WTC11 (cell line): ENCODE measurements at regions not wholly inside any gene's neighbourhood (a gene's known extent, or its start where the extent isn't known, plus 50 kb on each side); places are given as distances from the start of the nearest gene placed in this dataset.

Experiments used
- ATAC-seq: fragments of 200-7000 bp; cut with Tn5 transposase; 2 replicates; pipeline ENCODE4 v1.10.0; 2021; ENCODE audit warnings: mild to moderate bottlenecking, moderate library complexity
- CTCF ChIA-PET: fragments of 300-600 bp; sonication (Branson Sonifier 250); formaldehyde crosslinking; loops from one replicate; lab custom pipeline; 2021; ENCODE audit warnings: antibody characterized with exemption; lab: Charles Lee
- POLR2A ChIA-PET: fragments of 350-600 bp; sonication (Branson Sonifier 250); formaldehyde crosslinking; loops from one replicate; lab custom pipeline; 2021; ENCODE audit warnings: antibody characterized with exemption; lab: Charles Lee
- DNase-seq: peaks from one replicate; pipeline ENCODE4 v3.0.0; 2021; ENCODE audit warnings: low spot score
- H3K27ac Mint-ChIP-seq: 2 replicates; pipeline ENCODE4 v1.8.0; 2021; ENCODE audit warnings: mixed read lengths
- H3K27me3 Mint-ChIP-seq: 2 replicates; pipeline ENCODE4 v1.8.0; 2021; ENCODE audit warnings: low read depth, mild to moderate bottlenecking, moderate library complexity, mixed read lengths
- H3K36me3 Mint-ChIP-seq: 2 replicates; pipeline ENCODE4 v1.8.0; 2021; ENCODE audit warnings: mixed read lengths
- H3K4me1 Mint-ChIP-seq: 2 replicates; pipeline ENCODE4 v1.8.0; 2022; ENCODE audit warnings: mixed read lengths
- H3K4me3 Mint-ChIP-seq: 2 replicates; pipeline ENCODE4 v1.8.0; 2021; ENCODE audit warnings: mild to moderate bottlenecking, moderate library complexity, mixed read lengths
- H3K9me3 Mint-ChIP-seq: 2 replicates; pipeline ENCODE4 v1.8.0; 2021; ENCODE audit warnings: mixed read lengths
- ARID4B ChIP-seq: sonication (generic); formaldehyde crosslinking; IDR thresholded peaks from 2 replicates; pipeline ENCODE4 v1.8.0; 2023; ENCODE audit warnings: missing genetic modification reagents, mild to moderate bottlenecking, borderline replicate concordance
- CREB1 ChIP-seq: sonication (generic); formaldehyde crosslinking; IDR thresholded peaks from 2 replicates; pipeline ENCODE4 v1.8.0; 2023; ENCODE audit warnings: mild to moderate bottlenecking, missing genetic modification reagents
- MLX ChIP-seq: sonication (generic); formaldehyde crosslinking; IDR thresholded peaks from 2 replicates; pipeline ENCODE4 v1.8.1; 2023; ENCODE audit warnings: mild to moderate bottlenecking, missing genetic modification reagents, moderate library complexity
- PRDM15 ChIP-seq: sonication (generic); formaldehyde crosslinking; IDR thresholded peaks from 2 replicates; pipeline ENCODE4 v1.8.0; 2022; ENCODE audit warnings: missing genetic modification reagents
- PREB ChIP-seq: sonication (generic); formaldehyde crosslinking; IDR thresholded peaks from 2 replicates; pipeline ENCODE4 v1.8.1; 2022; ENCODE audit warnings: mild to moderate bottlenecking, missing genetic modification reagents, moderate library complexity, borderline replicate concordance
- PRRX2 ChIP-seq: fragments of 250-450 bp; sonication (Bioruptor Pico); IDR thresholded peaks from 2 replicates; pipeline ENCODE4 v1.8.0; 2021; ENCODE audit warnings: mild to moderate bottlenecking
- ZNF232 ChIP-seq: sonication (generic); formaldehyde crosslinking; IDR thresholded peaks from 2 replicates; pipeline ENCODE4 v1.8.0; 2022; ENCODE audit warnings: mild to moderate bottlenecking, missing genetic modification reagents
- ZNF281 ChIP-seq: sonication (generic); formaldehyde crosslinking; IDR thresholded peaks from 2 replicates; pipeline ENCODE4 v1.8.0; 2023; ENCODE audit warnings: mild to moderate bottlenecking, missing genetic modification reagents
- ZNF396 ChIP-seq: fragments of 250-450 bp; sonication (Bioruptor Pico); IDR thresholded peaks from 2 replicates; pipeline ENCODE4 v1.8.0; 2021; ENCODE audit warnings: mild to moderate bottlenecking, moderate library complexity, borderline replicate concordance

GRCh38 chr2:238986491-238987351, 138.8 kb downstream of the TWIST2 start (continued):
- TF ChIP-seq MLX (CRISPR knock-in tag) (no peak), PRDM15 (no peak)

GRCh38 chr2:238987352-238987981, 139.6 kb downstream of the TWIST2 start:
- ATAC-seq, result no peak
- peaks cover 10% of the 10 kb centered on the region for H3K9me3 Mint-ChIP-seq
- TF ChIP-seq ZNF232 (CRISPR knock-in tag) (no peak), CREB1 (CRISPR knock-in tag) (no peak), ZNF396 (no peak), PREB (CRISPR knock-in tag) (no peak), ZNF281 (CRISPR knock-in tag) (no peak), PRRX2 (CRISPR knock-in tag) (no peak), ARID4B (CRISPR knock-in tag) (no peak)
- TF ChIP-seq, all 79 proteins: peak for 0
- no peak for DNase-seq
- Mint-ChIP-seq H3K36me3 (peaks cover 2% of the 10 kb centered on the region; the same call in 1 of the 2 replicates), H3K4me3 (no peak overlapping the region), H3K27me3 (no peaks in the 10 kb centered on the region; the same call in 1 of the 2 replicates), H3K4me1 (peaks cover 6% of the 10 kb centered on the region), H3K27ac (no peak overlapping the region)
- CTCF ChIA-PET, result no interaction called here
- POLR2A ChIA-PET, result no interaction called here
